ENCODE measurements at regions not wholly inside any gene's neighbourhood (a gene's known extent, or its start where the extent isn't known, plus 50 kb on each side); places are given as distances from the start of the nearest gene placed in this dataset.

- H3K4me1 Mint-ChIP-seq, result no peaks in the 10 kb centered on the region
- intact Hi-C loops (cut with DNase I, micrococcal nuclease), result no loop called here
- ChIA-PET CTCF (no interaction called here), POLR2A (no interaction called here)
- H3K36me3 Mint-ChIP-seq (ENCODE audit: low read depth), result no peaks in the 10 kb centered on the region
- no peak for DNase-seq
- no peak overlapping the region for H3K27ac Mint-ChIP-seq
- no peaks in the 10 kb centered on the region for H3K27me3 Mint-ChIP-seq
- ATAC-seq, result no peak
- H3K9me3 Mint-ChIP-seq (ENCODE audit: low read depth), result peaks cover 2% of the 10 kb centered on the region
- H3K4me3 Mint-ChIP-seq, result no peak overlapping the region
Observed at GRCh38 chr4:96784336-96784735, 944.4 kb downstream of the PDHA2 start.

DNA sequence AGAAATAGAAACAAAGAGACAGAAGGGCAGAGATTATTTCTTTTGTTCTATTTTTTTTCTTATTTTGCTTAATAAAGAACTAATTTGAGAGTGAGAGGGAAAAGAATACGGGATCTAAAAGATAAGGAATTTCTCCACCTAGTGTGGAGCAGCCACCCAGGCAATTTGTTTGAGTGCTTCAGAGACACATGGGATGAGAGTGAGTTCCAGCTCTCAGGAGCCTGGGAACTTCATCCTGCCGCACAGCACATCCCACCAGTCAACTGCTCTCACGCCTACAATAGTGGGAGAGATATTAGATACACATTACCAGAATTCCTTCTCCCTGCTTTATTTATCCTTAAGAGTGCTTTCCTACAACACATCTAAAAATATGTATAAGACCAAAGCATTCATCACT lies 946.4 kb downstream of the PDHA2 start:
- DNase-seq (no peak), ATAC-seq (no peak)
- Mint-ChIP-seq H3K4me1 (no peaks in the 10 kb centered on the region), H3K4me3 (no peak overlapping the region), H3K36me3 (ENCODE audit: low read depth) (no peaks in the 10 kb centered on the region), H3K27me3 (no peaks in the 10 kb centered on the region), H3K27ac (no peak overlapping the region), H3K9me3 (ENCODE audit: low read depth) (peaks cover 5% of the 10 kb centered on the region)
- CTCF ChIA-PET, result no interaction called here
- intact Hi-C loops (cut with DNase I, micrococcal nuclease), result no loop called here
- POLR2A ChIA-PET, result no interaction called here

DNA sequence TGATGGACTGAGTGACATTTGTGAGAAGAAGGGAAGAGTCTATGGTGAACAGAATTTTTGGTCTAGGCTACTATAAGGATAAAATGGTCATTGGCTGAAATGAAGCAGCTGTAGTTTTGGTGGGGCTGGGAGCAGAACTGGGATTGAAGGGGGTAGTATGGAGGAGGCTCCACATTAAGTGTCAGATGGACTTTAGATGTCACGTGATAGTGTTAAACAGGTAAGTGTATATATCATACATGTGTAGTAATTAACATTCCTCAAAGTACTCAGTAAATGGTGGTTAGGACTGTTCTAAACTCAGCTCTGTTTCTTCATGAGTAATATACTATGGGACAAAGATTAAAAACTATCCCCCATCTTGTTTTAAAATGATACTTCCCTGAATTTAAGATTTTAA lies 947.9 kb downstream of the PDHA2 start:
- Mint-ChIP-seq H3K36me3 (ENCODE audit: low read depth) (no peaks in the 10 kb centered on the region), H3K27ac (no peak overlapping the region), H3K27me3 (no peaks in the 10 kb centered on the region), H3K9me3 (ENCODE audit: low read depth) (peaks cover 4% of the 10 kb centered on the region), H3K4me1 (no peaks in the 10 kb centered on the region), H3K4me3 (no peak overlapping the region)
- ChIA-PET CTCF (no interaction called here), POLR2A (no interaction called here)
- ATAC-seq (no peak), DNase-seq (no peak)
- intact Hi-C loops (cut with DNase I, micrococcal nuclease), result no loop called here

- Mint-ChIP-seq H3K36me3 (ENCODE audit: low read depth) (no peaks in the 10 kb centered on the region), H3K27me3 (no peaks in the 10 kb centered on the region), H3K27ac (no peak overlapping the region), H3K4me1 (no peaks in the 10 kb centered on the region), H3K9me3 (ENCODE audit: low read depth) (peaks cover 4% of the 10 kb centered on the region), H3K4me3 (no peak overlapping the region)
- CTCF ChIA-PET, result no interaction called here
- DNase-seq, result no peak
- POLR2A ChIA-PET, result no interaction called here
- no peak for ATAC-seq
- intact Hi-C loops (cut with DNase I, micrococcal nuclease), result no loop called here
Observed at GRCh38 chr4:96809563-96809962, 969.7 kb downstream of the PDHA2 start.

GRCh38 chr4:96827086-96827485 lies 987.2 kb downstream of the PDHA2 start:
- intact Hi-C loops (cut with DNase I, micrococcal nuclease), result no loop called here
- Mint-ChIP-seq H3K4me1 (no peaks in the 10 kb centered on the region), H3K27me3 (no peaks in the 10 kb centered on the region), H3K9me3 (ENCODE audit: low read depth) (peaks cover 4% of the 10 kb centered on the region), H3K36me3 (ENCODE audit: low read depth) (no peaks in the 10 kb centered on the region), H3K4me3 (no peak overlapping the region), H3K27ac (no peak overlapping the region)
- no peak for ATAC-seq
- no peak for DNase-seq
- CTCF ChIA-PET, result interaction anchor here (0.6 kb wide), 1 partner anchor 1396 kb away, joined by 3 read pairs; no protein-coding TSS in a partner anchor
- POLR2A ChIA-PET, result no interaction called here

GRCh38 chr4:96833831-96834230 lies 993.9 kb downstream of the PDHA2 start:
- peaks cover 4% of the 10 kb centered on the region for H3K9me3 Mint-ChIP-seq (ENCODE audit: low read depth)
- no peaks in the 10 kb centered on the region for H3K4me1 Mint-ChIP-seq
- DNase-seq (no peak), ATAC-seq (no peak)
- no peak overlapping the region for H3K4me3 Mint-ChIP-seq
- ChIA-PET CTCF (no interaction called here), POLR2A (no interaction called here)
- intact Hi-C loops (cut with DNase I, micrococcal nuclease), result loop anchor here in 1 of 2 experiments (2.0 kb wide), 1 partner anchor 67 kb away; no protein-coding TSS in a partner anchor
- no peaks in the 10 kb centered on the region for H3K27me3 Mint-ChIP-seq
- no peaks in the 10 kb centered on the region for H3K36me3 Mint-ChIP-seq (ENCODE audit: low read depth)
- no peak overlapping the region for H3K27ac Mint-ChIP-seq

DNA sequence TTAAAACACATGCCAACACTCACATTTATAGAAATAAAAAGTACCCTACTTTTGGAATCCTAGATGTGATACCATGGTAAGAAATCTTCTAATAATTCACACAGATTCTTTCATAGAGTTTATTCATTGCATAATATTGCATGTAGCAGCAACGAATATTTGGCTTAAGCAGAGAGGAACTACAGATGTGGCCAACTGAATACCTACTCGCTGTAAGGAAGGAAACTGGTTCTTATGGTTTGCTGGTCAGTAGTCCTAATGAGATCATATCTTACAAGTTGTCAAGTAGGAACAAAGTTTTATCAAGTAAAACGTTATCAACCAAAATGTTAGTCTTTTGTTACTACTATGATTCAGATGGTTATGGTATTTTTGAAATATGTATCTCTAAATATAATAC lies 996.1 kb downstream of the PDHA2 start:
- Mint-ChIP-seq H3K36me3 (ENCODE audit: low read depth) (no peaks in the 10 kb centered on the region), H3K4me1 (no peaks in the 10 kb centered on the region), H3K4me3 (no peak overlapping the region), H3K27ac (no peak overlapping the region), H3K27me3 (no peaks in the 10 kb centered on the region), H3K9me3 (ENCODE audit: low read depth) (no peaks in the 10 kb centered on the region)
- POLR2A ChIA-PET, result no interaction called here
- CTCF ChIA-PET, result no interaction called here
- no peak for ATAC-seq
- intact Hi-C loops (cut with DNase I, micrococcal nuclease), result loop anchor here in 1 of 2 experiments (2.0 kb wide), 1 partner anchor 69 kb away; no protein-coding TSS in a partner anchor
- no peak for DNase-seq

DNA sequence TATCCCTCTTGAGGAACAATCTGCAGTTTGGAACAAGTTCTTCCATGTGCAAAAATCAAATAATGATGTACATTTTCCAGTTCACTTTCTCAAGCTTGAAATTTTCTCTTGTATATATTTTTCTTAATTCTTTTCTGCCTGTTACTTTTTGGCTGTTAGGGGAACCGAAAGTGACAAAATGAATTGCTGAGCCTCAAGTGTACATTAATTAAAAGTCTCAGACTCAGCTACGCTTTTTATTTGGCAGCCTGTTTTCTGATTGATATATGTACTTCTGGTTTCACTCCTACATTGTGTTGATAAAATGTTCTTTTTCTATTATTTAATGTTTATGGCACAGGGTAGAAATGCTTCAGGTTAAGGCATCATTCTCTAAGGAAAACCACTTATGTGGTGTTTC lies 999.5 kb downstream of the PDHA2 start:
- peaks cover 2% of the 10 kb centered on the region for H3K9me3 Mint-ChIP-seq (ENCODE audit: low read depth)
- intact Hi-C loops (cut with DNase I, micrococcal nuclease), result no loop called here
- H3K4me3 Mint-ChIP-seq, result no peak overlapping the region
- H3K27ac Mint-ChIP-seq, result no peak overlapping the region
- no peaks in the 10 kb centered on the region for H3K4me1 Mint-ChIP-seq
- H3K27me3 Mint-ChIP-seq, result no peaks in the 10 kb centered on the region
- DNase-seq (no peak), ATAC-seq (no peak)
- H3K36me3 Mint-ChIP-seq (ENCODE audit: low read depth), result no peaks in the 10 kb centered on the region
- POLR2A ChIA-PET, result no interaction called here
- CTCF ChIA-PET, result no interaction called here

DNA sequence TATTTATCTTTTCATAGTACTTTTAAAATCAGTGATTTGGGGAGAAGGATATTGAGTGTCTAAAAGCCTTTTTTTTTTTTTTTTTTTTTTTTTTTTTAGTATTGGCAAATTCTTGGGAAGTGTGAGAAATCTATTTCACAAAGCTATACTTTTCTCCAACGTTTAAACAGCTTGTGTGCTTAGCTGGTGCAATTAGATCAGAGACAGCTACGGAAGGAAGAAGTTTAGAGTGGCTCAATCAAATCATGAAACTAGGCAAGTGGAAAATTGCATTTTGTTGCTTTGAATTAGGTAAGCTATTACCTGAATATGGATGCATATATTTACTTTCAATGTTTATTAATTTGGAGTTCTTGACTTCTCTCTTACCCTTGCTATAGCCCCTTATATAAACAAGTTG lies 1001.9 kb downstream of the PDHA2 start:
- ChIA-PET POLR2A (no interaction called here), CTCF (no interaction called here)
- ATAC-seq (no peak), DNase-seq (no peak)
- Mint-ChIP-seq H3K27me3 (no peaks in the 10 kb centered on the region), H3K4me3 (no peak overlapping the region), H3K4me1 (no peaks in the 10 kb centered on the region), H3K27ac (no peak overlapping the region), H3K9me3 (ENCODE audit: low read depth) (peaks cover 2% of the 10 kb centered on the region), H3K36me3 (ENCODE audit: low read depth) (no peaks in the 10 kb centered on the region)
- intact Hi-C loops (cut with DNase I, micrococcal nuclease), result no loop called here

- CTCF ChIA-PET, result no interaction called here
- ATAC-seq (no peak), DNase-seq (no peak)
- no peaks in the 10 kb centered on the region for H3K4me1 Mint-ChIP-seq
- H3K36me3 Mint-ChIP-seq (ENCODE audit: low read depth), result no peaks in the 10 kb centered on the region
- intact Hi-C loops (cut with DNase I, micrococcal nuclease), result no loop called here
- H3K4me3 Mint-ChIP-seq, result no peak overlapping the region
- H3K9me3 Mint-ChIP-seq (ENCODE audit: low read depth), result peaks cover 2% of the 10 kb centered on the region
- POLR2A ChIA-PET, result no interaction called here
- no peaks in the 10 kb centered on the region for H3K27me3 Mint-ChIP-seq
- no peak overlapping the region for H3K27ac Mint-ChIP-seq
Observed at GRCh38 chr4:96844858-96845490, 1005.1 kb downstream of the PDHA2 start.

- POLR2A ChIA-PET, result no interaction called here
- no peaks in the 10 kb centered on the region for H3K36me3 Mint-ChIP-seq (ENCODE audit: low read depth)
- no peaks in the 10 kb centered on the region for H3K27me3 Mint-ChIP-seq
- ATAC-seq (no peak), DNase-seq (no peak)
- H3K4me1 Mint-ChIP-seq, result no peaks in the 10 kb centered on the region
- intact Hi-C loops (cut with DNase I, micrococcal nuclease), result no loop called here
- no peak overlapping the region for H3K27ac Mint-ChIP-seq
- CTCF ChIA-PET, result no interaction called here
- no peak overlapping the region for H3K4me3 Mint-ChIP-seq
- peaks cover 2% of the 10 kb centered on the region for H3K9me3 Mint-ChIP-seq (ENCODE audit: low read depth)
Observed at GRCh38 chr4:96845819-96846218, 1005.9 kb downstream of the PDHA2 start.

GRCh38 chr4:96874657-96875056 lies 1034.8 kb downstream of the PDHA2 start:
- DNase-seq (no peak), ATAC-seq (no peak)
- no peak overlapping the region for H3K27ac Mint-ChIP-seq
- intact Hi-C loops (cut with DNase I, micrococcal nuclease), result no loop called here
- H3K27me3 Mint-ChIP-seq, result no peaks in the 10 kb centered on the region
- H3K4me3 Mint-ChIP-seq, result no peak overlapping the region
- ChIA-PET POLR2A (no interaction called here), CTCF (no interaction called here)
- H3K36me3 Mint-ChIP-seq (ENCODE audit: low read depth), result no peaks in the 10 kb centered on the region
- H3K9me3 Mint-ChIP-seq (ENCODE audit: low read depth), result no peaks in the 10 kb centered on the region
- H3K4me1 Mint-ChIP-seq, result no peaks in the 10 kb centered on the region

GRCh38 chr4:96879527-96879926 lies 1039.6 kb downstream of the PDHA2 start:
- intact Hi-C loops (cut with DNase I, micrococcal nuclease), result no loop called here
- no peak for DNase-seq
- ChIA-PET CTCF (no interaction called here), POLR2A (no interaction called here)
- Mint-ChIP-seq H3K4me3 (no peak overlapping the region), H3K4me1 (no peaks in the 10 kb centered on the region), H3K9me3 (ENCODE audit: low read depth) (no peaks in the 10 kb centered on the region), H3K36me3 (ENCODE audit: low read depth) (no peaks in the 10 kb centered on the region), H3K27ac (no peak overlapping the region), H3K27me3 (no peaks in the 10 kb centered on the region)
- ATAC-seq, result no peak

All from activated CD4-positive, alpha-beta T cell treated with anti-CD3 and anti-CD28 coated beads for 36 hours (primary cell).